ENCODE measurements at regions not wholly inside any gene's neighbourhood (a gene's known extent, or its start where the extent isn't known, plus 50 kb on each side); places are given as distances from the start of the nearest gene placed in this dataset.

DNA sequence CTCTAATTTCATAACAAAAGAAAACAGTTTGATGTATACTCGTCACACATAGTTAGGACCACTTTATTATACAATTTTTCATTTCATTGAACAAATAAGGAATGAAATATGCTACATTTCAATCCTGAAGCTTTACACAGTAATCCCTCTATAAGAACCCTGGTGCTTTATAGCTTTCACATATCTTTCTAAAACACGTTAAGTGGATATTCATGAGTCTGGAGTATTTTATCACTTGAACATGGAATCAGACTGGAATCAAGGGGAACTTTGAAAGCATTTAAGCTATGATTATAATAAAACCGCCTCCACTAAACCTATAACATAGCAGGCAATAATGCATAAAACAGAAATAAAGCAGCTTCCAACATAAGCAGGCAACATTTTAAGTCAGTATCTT, 476.6 kb downstream of the COL11A1 start:
- DNase-seq (ENCODE audit: extremely low spot score), result no peak
- Histone ChIP-seq H3K4me3 (ENCODE audit: low read depth, low read length) (no peak overlapping the region), H3K36me3 (ENCODE audit: insufficient read depth) (no peaks in the 10 kb centered on the region), H3K27ac (ENCODE audit: low read depth) (no peak overlapping the region), H3K4me1 (ENCODE audit: insufficient read depth) (no peaks in the 10 kb centered on the region)
- 48% methylated on average over 3 of the region's 3 CpGs for WGBS

DNA sequence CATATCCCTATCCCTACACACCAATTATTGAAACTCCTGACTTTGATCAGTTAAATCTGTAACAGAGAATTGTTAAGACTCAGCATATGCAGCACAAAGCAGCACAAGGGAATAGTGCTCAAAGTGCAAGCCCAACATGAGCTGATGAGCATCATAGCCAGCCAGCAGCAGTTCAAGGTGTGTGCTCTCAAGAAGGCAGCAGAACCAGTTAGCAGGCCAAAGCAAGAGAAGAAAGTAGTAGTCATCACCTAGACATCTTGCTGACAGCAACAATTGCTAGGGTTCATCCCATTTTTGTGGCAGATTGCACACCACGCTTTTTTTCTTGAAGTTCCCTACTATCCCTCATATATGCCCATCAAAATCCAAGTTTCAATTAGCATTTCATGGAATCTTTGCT, 478.3 kb downstream of the COL11A1 start:
- no peak overlapping the region for H3K27ac ChIP-seq (ENCODE audit: low read depth)
- H3K36me3 ChIP-seq (ENCODE audit: insufficient read depth), result no peaks in the 10 kb centered on the region
- no peak overlapping the region for H3K4me3 ChIP-seq (ENCODE audit: low read depth, low read length)
- no peaks in the 10 kb centered on the region for H3K4me1 ChIP-seq (ENCODE audit: insufficient read depth)
- 95% methylated on average over 1 of the region's 1 CpG for WGBS
- DNase-seq (ENCODE audit: extremely low spot score), result no peak

DNA sequence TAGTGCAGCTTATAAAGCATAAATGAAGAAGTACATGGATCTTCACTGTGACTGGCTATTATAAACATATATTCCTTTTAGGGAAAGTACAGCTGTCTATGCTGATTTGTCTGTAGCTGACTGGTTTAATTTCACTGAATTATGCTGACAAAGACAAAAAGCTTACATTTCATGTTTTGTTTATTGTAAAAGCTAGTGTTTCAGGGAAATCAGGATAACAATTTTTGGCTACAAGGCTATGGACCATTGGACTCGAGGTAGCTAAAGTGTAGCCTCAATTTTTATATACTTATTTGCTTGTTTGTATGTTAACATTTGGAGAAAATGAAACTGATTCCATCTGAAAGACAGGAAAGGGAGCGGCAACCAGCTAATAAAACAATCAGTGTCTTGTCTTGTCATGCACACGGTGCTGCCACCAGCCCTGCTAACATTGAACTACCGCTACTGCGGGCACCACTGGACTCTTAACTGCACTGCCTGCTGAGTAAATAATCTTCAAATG, 480.2 kb downstream of the COL11A1 start:
- no peaks in the 10 kb centered on the region for H3K36me3 ChIP-seq (ENCODE audit: insufficient read depth)
- no peak overlapping the region for H3K27ac ChIP-seq (ENCODE audit: low read depth)
- whole genome bisulfite sequencing, result 17% methylated on average over 5 of the region's 5 CpGs
- peak; percentile 1 for DNase-seq (ENCODE audit: extremely low spot score)
- H3K4me3 ChIP-seq (ENCODE audit: low read depth, low read length), result peak overlapping the region; percentile 15
- no peaks in the 10 kb centered on the region for H3K4me1 ChIP-seq (ENCODE audit: insufficient read depth)

DNA sequence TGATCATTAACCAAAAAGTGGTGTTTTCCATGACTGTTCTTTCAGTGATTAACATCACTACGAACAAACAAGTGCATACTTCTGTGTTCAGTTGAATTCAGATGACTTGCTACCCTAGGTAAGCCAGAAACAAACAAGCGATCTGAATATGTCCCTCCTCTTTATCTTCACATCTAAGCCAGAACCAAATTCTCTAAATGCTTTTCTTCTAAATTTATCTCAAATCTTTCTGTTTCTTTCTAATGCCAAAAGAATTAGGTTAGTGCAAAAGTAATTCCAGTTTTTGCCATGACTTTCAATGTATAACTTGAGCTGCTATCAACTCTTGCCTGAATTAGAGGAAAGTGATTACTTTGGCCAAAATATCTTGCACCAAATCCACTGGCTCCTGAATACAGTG, 481.2 kb downstream of the COL11A1 start:
- no peaks in the 10 kb centered on the region for H3K4me1 ChIP-seq (ENCODE audit: insufficient read depth)
- no peak for DNase-seq (ENCODE audit: extremely low spot score)
- WGBS, result 52% methylated on average over 2 of the region's 2 CpGs
- no peaks in the 10 kb centered on the region for H3K36me3 ChIP-seq (ENCODE audit: insufficient read depth)
- no peak overlapping the region for H3K4me3 ChIP-seq (ENCODE audit: low read depth, low read length)
- H3K27ac ChIP-seq (ENCODE audit: low read depth), result no peak overlapping the region

DNA sequence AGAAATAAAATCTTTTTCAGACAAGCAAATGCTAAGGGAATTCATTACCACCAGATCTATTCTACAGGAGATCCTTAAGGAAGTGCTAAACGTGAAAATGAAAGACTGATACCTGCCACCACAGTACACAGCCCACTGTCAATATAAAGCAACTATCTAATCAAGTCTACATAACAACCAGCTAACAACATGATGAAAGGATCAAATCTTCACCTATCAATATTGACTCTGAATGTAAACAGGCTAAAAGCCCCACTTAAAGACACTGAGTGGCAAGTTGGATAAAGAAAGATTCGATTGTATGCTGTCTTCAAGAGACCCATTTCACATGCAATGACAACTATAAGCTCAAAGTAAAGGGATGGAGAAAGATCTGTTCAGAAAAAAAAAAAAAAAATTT, 492.4 kb downstream of the COL11A1 start:
- Histone ChIP-seq H3K27ac (ENCODE audit: low read depth) (no peak overlapping the region), H3K36me3 (ENCODE audit: insufficient read depth) (no peaks in the 10 kb centered on the region), H3K4me1 (ENCODE audit: insufficient read depth) (no peaks in the 10 kb centered on the region), H3K4me3 (ENCODE audit: low read depth, low read length) (no peak overlapping the region)
- WGBS, result 37% methylated on average over 2 of the region's 2 CpGs
- no peak for DNase-seq (ENCODE audit: extremely low spot score)

DNA sequence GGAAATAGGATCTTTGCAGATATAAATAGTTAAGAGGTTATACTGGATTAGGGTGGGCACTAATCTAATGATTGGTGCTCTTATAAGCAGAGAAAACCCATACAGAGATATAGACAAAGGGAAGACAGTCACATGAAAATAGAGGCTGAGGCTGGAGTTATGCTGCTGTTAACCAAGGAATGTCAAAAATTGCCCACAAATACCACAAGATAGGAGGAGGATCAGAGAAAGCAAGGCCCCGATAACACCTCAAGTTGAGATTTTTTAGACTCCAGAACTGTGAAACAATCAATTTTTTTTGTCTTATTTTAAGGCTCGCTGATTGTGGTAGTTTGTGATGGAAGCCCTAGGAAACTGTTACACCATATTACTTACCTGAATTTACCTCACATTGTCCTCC, 513.2 kb downstream of the COL11A1 start:
- H3K36me3 ChIP-seq (ENCODE audit: insufficient read depth), result no peaks in the 10 kb centered on the region
- H3K4me1 ChIP-seq (ENCODE audit: insufficient read depth), result no peaks in the 10 kb centered on the region
- no peak for DNase-seq (ENCODE audit: extremely low spot score)
- 96% methylated on average over 2 of the region's 2 CpGs for WGBS
- no peak overlapping the region for H3K4me3 ChIP-seq (ENCODE audit: low read depth, low read length)
- no peak overlapping the region for H3K27ac ChIP-seq (ENCODE audit: low read depth)

DNA sequence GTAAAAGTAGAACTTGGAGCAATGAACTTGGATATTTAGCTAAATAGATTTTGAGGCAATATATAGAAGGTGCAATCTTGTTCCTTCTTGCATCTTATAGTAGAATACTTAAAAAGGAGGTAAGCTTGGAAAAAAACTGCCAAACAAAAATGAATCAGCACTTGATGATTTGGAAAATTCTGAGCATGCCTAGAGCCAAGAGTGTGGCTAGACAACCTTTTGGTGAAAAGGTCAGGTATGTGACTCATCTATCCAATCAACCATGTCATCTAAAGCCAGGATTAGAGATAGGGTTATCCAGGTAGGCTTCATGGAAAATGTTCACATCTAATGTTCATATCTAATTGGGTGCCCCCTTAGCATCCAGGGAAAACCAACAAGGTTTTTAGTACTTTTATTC, 515.0 kb downstream of the COL11A1 start:
- no peaks in the 10 kb centered on the region for H3K36me3 ChIP-seq (ENCODE audit: insufficient read depth)
- no peak overlapping the region for H3K4me3 ChIP-seq (ENCODE audit: low read depth, low read length)
- no peaks in the 10 kb centered on the region for H3K4me1 ChIP-seq (ENCODE audit: insufficient read depth)
- DNase-seq (ENCODE audit: extremely low spot score), result no peak
- no peak overlapping the region for H3K27ac ChIP-seq (ENCODE audit: low read depth)

DNA sequence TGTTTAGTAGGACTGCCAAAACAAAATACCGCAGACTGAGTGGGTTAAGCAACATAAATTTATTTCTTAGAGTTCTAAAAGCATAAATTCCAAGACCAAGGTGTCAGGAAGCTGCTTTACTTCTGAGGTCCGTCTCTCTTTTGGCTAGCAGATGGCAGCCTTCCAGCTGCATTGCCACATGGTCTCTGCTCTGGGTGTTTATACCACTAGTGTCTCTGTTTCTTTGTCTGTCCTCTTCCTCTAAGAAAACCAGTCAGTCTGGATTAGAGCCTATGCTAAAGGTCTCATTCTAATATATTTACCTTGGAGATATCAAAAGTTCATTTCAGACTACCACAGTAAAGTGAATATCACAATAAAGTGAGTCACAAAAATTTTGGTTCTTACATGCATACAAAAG, 519.8 kb downstream of the COL11A1 start:
- DNase-seq (ENCODE audit: extremely low spot score), result no peak
- Histone ChIP-seq H3K4me3 (ENCODE audit: low read depth, low read length) (no peak overlapping the region), H3K36me3 (ENCODE audit: insufficient read depth) (no peaks in the 10 kb centered on the region), H3K4me1 (ENCODE audit: insufficient read depth) (no peaks in the 10 kb centered on the region), H3K27ac (ENCODE audit: low read depth) (no peak overlapping the region)
- WGBS, result 23% methylated on average over 2 of the region's 2 CpGs

DNA sequence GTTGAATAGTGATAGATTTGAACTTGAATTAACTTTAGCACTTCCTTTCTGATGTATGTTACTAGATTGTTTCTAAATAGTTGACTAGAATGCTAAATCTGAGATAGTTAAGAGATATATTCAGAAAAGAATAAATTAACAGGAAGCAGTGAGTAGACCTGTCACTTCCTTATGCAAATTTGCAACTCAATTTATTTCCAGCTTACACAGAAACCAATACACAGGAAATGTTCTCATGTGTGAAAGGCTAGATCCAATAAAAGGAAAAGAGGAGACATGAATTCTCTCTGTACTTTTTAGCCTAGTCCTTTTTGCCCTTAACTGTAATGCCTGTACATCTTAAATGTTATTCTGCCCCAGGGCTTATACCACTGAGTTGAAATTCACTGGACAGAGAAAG, 522.3 kb downstream of the COL11A1 start:
- Histone ChIP-seq H3K27ac (ENCODE audit: low read depth) (no peak overlapping the region), H3K4me1 (ENCODE audit: insufficient read depth) (no peaks in the 10 kb centered on the region), H3K4me3 (ENCODE audit: low read depth, low read length) (no peak overlapping the region), H3K36me3 (ENCODE audit: insufficient read depth) (no peaks in the 10 kb centered on the region)
- DNase-seq (ENCODE audit: extremely low spot score), result no peak

DNA sequence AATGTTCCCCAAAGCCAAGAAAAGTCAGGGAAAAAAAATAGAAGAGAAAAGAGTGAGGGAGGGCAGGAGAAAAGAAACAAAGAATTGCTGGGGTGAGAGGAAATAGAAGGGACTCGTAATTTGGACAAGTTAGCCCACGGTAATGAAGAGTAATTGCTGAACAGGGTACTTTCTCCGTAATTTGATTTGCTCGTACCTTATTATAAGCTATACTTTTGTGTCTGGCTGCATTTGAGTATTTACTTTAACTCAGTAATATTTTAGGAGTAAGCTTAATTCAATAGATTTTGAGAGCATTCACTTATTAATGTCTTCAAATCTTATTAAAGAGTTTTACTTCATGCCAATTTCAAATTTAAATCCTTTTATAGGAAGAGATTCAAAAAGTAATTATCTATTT, 527.5 kb downstream of the COL11A1 start:
- WGBS, result 92% methylated on average over 4 of the region's 4 CpGs
- Histone ChIP-seq H3K4me3 (ENCODE audit: low read depth, low read length) (no peak overlapping the region), H3K4me1 (ENCODE audit: insufficient read depth) (no peaks in the 10 kb centered on the region), H3K27ac (ENCODE audit: low read depth) (no peak overlapping the region), H3K36me3 (ENCODE audit: insufficient read depth) (no peaks in the 10 kb centered on the region)
- DNase-seq (ENCODE audit: extremely low spot score), result no peak

DNA sequence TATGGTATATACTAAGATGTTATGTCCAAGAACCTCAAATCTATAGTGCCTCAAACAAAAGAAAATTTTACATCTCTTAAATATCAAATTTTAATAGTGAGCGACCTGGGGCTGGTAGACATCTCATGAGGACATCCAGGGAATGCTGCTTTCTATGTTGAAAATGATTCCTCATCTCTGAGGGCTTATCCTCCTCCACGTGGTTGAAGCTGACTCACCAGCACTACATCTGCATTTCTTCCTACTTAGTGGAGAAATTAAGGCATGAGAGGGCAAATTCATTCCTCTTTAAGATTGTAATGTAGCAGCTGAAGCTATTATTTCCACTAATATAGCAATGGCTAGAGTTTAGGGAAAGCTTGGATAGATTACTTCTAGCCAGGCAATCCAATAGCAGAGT, 529.5 kb downstream of the COL11A1 start:
- Histone ChIP-seq H3K4me1 (ENCODE audit: insufficient read depth) (no peaks in the 10 kb centered on the region), H3K36me3 (ENCODE audit: insufficient read depth) (no peaks in the 10 kb centered on the region), H3K27ac (ENCODE audit: low read depth) (no peak overlapping the region), H3K4me3 (ENCODE audit: low read depth, low read length) (no peak overlapping the region)
- no peak for DNase-seq (ENCODE audit: extremely low spot score)
- 63% methylated on average over 2 of the region's 2 CpGs for WGBS

DNA sequence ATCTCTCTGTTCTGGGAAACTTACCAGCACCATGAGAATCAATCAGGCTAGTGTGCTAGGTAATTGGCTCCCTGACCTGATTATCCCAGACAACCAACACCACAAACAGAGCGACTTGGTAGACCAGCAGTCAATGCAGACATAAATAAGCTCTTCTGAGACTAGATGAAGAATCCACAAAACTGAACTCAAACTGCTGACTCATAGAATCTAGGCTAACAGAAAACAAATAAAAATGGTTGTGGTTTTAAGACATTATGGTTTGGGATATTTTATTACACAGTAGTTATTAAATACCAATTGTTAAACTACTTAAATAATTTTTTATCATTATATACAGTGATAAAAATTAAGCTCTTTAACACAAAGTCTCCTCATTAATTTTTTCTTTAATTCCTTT, 535.7 kb downstream of the COL11A1 start:
- no peaks in the 10 kb centered on the region for H3K36me3 ChIP-seq (ENCODE audit: insufficient read depth)
- whole genome bisulfite sequencing, result 86% methylated on average over 1 of the region's 1 CpG
- no peak overlapping the region for H3K27ac ChIP-seq (ENCODE audit: low read depth)
- no peak for DNase-seq (ENCODE audit: extremely low spot score)
- H3K4me3 ChIP-seq (ENCODE audit: low read depth, low read length), result no peak overlapping the region
- no peaks in the 10 kb centered on the region for H3K4me1 ChIP-seq (ENCODE audit: insufficient read depth)

DNA sequence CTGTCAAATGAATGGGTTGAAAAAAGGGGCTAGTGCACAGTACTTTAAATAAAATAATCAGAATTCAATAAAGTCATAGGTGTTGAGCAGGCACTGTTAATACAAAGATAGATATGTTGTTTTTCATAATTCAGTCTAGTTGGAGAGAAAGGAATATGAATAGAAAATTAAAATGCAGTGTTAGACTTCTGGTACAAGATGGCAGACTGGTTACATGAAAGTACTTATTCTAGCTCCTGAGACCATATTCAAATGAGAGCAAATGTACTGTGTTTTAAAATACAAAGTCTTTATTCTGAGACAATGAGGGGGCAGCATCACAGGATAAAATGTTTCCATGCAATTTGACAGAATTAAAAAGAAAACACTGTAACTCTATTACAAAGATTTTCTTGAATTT, 542.1 kb downstream of the COL11A1 start:
- no peak for DNase-seq (ENCODE audit: extremely low spot score)
- Histone ChIP-seq H3K36me3 (ENCODE audit: insufficient read depth) (no peaks in the 10 kb centered on the region), H3K4me1 (ENCODE audit: insufficient read depth) (no peaks in the 10 kb centered on the region), H3K27ac (ENCODE audit: low read depth) (no peak overlapping the region), H3K4me3 (ENCODE audit: low read depth, low read length) (no peak overlapping the region)

DNA sequence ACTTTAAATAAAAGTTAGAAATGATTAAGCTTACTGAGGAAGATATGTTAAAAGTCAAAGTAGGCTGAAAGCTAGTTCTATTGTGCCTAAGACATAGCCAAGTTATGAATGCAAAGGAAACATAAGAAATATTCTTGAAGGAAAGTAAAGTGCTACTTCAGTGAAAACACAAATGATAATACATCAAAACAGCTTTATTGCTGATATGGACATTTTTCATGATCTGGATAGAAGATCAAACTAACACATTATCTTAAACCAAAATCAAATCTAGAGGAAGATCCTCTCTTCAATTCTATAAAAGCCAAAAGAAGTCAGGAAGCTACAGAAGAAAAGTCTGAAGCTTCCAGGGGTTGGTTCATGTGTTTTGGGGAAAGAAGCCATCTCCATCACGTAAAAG, 545.9 kb downstream of the COL11A1 start:
- H3K4me1 ChIP-seq (ENCODE audit: insufficient read depth), result no peaks in the 10 kb centered on the region
- no peak for DNase-seq (ENCODE audit: extremely low spot score)
- WGBS, result 91% methylated on average over 1 of the region's 1 CpG
- H3K36me3 ChIP-seq (ENCODE audit: insufficient read depth), result no peaks in the 10 kb centered on the region
- H3K4me3 ChIP-seq (ENCODE audit: low read depth, low read length), result no peak overlapping the region
- no peak overlapping the region for H3K27ac ChIP-seq (ENCODE audit: low read depth)

DNA sequence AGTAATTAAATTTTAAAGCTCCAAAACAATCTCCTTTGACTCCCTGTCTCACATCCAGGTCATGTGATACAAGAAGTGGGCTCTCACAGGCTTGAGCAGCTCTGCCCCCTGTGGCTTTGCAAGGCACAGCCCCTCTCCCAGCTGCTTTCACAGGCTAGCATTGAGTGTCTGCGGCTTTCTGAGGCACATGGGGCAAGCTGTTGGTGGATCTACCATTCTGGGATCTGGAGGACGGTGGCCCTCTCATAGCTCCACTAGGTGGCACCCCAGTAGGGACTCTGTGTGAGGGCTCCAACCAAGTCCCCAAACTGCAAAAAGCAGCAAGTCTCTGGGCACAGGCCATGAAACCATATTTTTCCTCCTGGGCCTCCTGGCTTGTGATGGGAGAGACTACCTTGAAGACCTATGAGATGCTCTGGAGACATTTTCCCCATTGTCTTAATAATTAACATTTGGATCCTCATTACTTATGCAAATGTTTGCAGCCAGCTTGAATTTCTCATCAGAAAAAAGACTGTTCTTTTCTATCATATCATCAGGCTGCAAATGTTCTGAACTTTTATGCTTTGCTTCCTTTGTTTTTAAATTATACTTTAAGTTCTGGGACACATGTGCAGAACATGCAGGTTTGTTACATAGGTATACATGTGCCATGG, 554.1 kb upstream of the OLFM3 start:
- 80% methylated on average over 2 of the region's 2 CpGs for WGBS
- H3K4me3 ChIP-seq (ENCODE audit: low read depth, low read length), result no peak overlapping the region
- no peaks in the 10 kb centered on the region for H3K36me3 ChIP-seq (ENCODE audit: insufficient read depth)
- no peak for DNase-seq (ENCODE audit: extremely low spot score)
- no peak overlapping the region for H3K27ac ChIP-seq (ENCODE audit: low read depth)
- H3K4me1 ChIP-seq (ENCODE audit: insufficient read depth), result no peaks in the 10 kb centered on the region
